Astrocyte (in vitro differentiated cells and primary cell): ENCODE measurements at regions not wholly inside any gene's neighbourhood (a gene's known extent, or its start where the extent isn't known, plus 50 kb on each side); places are given as distances from the start of the nearest gene placed in this dataset.
A peak's percentile ranks its signal among the peaks of the same experiment; 100 is the strongest.

Experiments used
- DNase-seq: peaks from one replicate; pipeline ENCODE4 v3.0.0-alpha.2; 2010; ENCODE audit warnings: low read depth
- FAIRE-seq: peaks from 2 replicates; lab custom pipeline; 2011; peaks lifted over from hg19 to GRCh38; lab: Jason Lieb, UNC
- H2AFZ ChIP-seq: 2 replicates; pipeline ENCODE4 v1.6.0; 2012; ENCODE audit warnings: low read depth, low read length, inconsistent platforms
- H3K27ac ChIP-seq: 2 replicates; pipeline ENCODE4 v1.5.1; 2011; ENCODE audit warnings: low read depth, low read length, inconsistent platforms
- H3K27me3 ChIP-seq: 2 replicates; pipeline ENCODE4 v1.6.0; 2011; ENCODE audit warnings: low read length, inconsistent platforms; ENCODE audit not compliant: insufficient read depth
- H3K36me3 ChIP-seq: 2 replicates; pipeline ENCODE4 v1.5.1; 2011; ENCODE audit warnings: low read length, inconsistent platforms; ENCODE audit not compliant: insufficient read depth
- H3K4me1 ChIP-seq: 2 replicates; pipeline ENCODE4 v1.5.1; 2011; ENCODE audit warnings: low read length, inconsistent platforms; ENCODE audit not compliant: insufficient read depth
- H3K4me2 ChIP-seq: 2 replicates; pipeline ENCODE4 v1.6.0; 2012; ENCODE audit warnings: low read length, inconsistent platforms
- H3K4me3 ChIP-seq: 2 replicates; pipeline ENCODE4 v1.5.1; 2011; ENCODE audit warnings: low read depth, mild to moderate bottlenecking, low read length, inconsistent platforms; ENCODE audit not compliant: insufficient read depth
- H3K79me2 ChIP-seq: 2 replicates; pipeline ENCODE4 v1.6.0; 2012; ENCODE audit warnings: mild to moderate bottlenecking, low read length, inconsistent platforms; ENCODE audit not compliant: insufficient read depth
- H3K9ac ChIP-seq: 2 replicates; pipeline ENCODE4 v1.6.0; 2012; ENCODE audit warnings: mild to moderate bottlenecking, low read length, inconsistent platforms
- H3K9me3 ChIP-seq: 2 replicates; pipeline ENCODE4 v1.5.1; 2012; ENCODE audit warnings: low read depth, mild to moderate bottlenecking, low read length, inconsistent platforms; ENCODE audit not compliant: insufficient read depth
- H4K20me1 ChIP-seq: 2 replicates; pipeline ENCODE4 v1.6.0; 2012; ENCODE audit warnings: low read length, inconsistent platforms; ENCODE audit not compliant: insufficient read depth
- H3K27ac Mint-ChIP-seq: one replicate; pipeline ENCODE4 v1.8.0; 2021; ENCODE audit warnings: mild to moderate bottlenecking, mixed read lengths; ENCODE audit not compliant: unreplicated experiment
- H3K27me3 Mint-ChIP-seq: one replicate; pipeline ENCODE4 v1.8.0; 2021; ENCODE audit warnings: low read depth, mixed read lengths; ENCODE audit not compliant: unreplicated experiment
- H3K36me3 Mint-ChIP-seq: one replicate; pipeline ENCODE4 v1.8.0; 2021; ENCODE audit warnings: low read depth, mixed read lengths; ENCODE audit not compliant: unreplicated experiment
- H3K4me1 Mint-ChIP-seq: one replicate; pipeline ENCODE4 v1.8.0; 2021; ENCODE audit warnings: low read depth, mixed read lengths; ENCODE audit not compliant: unreplicated experiment
- H3K4me3 Mint-ChIP-seq: one replicate; pipeline ENCODE4 v1.8.0; 2021; ENCODE audit warnings: mild to moderate bottlenecking, moderate library complexity, mixed read lengths; ENCODE audit not compliant: unreplicated experiment
- H3K9me3 Mint-ChIP-seq: one replicate; pipeline ENCODE4 v1.8.0; 2021; ENCODE audit warnings: mild to moderate bottlenecking, mixed read lengths; ENCODE audit not compliant: unreplicated experiment
- EZH2 ChIP-seq: IDR thresholded peaks from 2 replicates; pipeline ENCODE4 v1.6.1; 2012; ENCODE audit warnings: mild to moderate bottlenecking, low read length, inconsistent platforms; ENCODE audit not compliant: insufficient read depth
- TF ChIP-seq, protein P1 (sequence below): IDR thresholded peaks from 2 replicates; pipeline ENCODE4 v1.5.1; 2011; ENCODE audit warnings: low read depth, mild to moderate bottlenecking, inconsistent platforms, low read length, moderate library complexity; ENCODE audit not compliant: insufficient read depth

DNA sequence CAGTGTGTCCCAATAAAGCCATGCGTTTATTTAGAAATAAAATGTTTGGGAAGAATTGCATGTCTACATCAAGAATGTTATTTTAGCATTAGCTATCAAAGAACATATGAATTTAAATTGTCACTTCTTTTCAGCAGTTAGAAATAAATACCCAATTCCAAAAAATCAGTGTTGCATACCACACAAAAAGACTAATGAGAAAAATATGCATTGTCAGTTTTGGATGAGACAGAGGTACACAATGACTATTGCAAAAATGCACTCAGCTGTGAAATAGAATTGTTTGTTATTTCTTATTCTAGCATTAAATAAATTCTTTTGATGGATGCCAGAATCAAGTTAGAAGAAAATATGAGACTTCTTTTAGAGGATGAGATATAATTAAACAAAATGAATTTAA lies 833.9 kb downstream of the SLITRK1 start:
- Mint-ChIP-seq H3K27me3 (no peaks in the 10 kb centered on the region), H3K36me3 (no peaks in the 10 kb centered on the region), H3K27ac (no peak overlapping the region), H3K9me3 (no peaks in the 10 kb centered on the region), H3K4me3 (no peak overlapping the region), H3K4me1 (no peaks in the 10 kb centered on the region)
- Histone ChIP-seq H3K36me3 (no peaks in the 10 kb centered on the region), H2AFZ (no peak overlapping the region), H3K27ac (no peak overlapping the region), H3K4me2 (no peak overlapping the region), H3K79me2 (no peaks in the 10 kb centered on the region), H4K20me1 (no peaks in the 10 kb centered on the region), H3K27me3 (no peaks in the 10 kb centered on the region), H3K4me3 (no peak overlapping the region), H3K9me3 (no peaks in the 10 kb centered on the region), H3K4me1 (no peaks in the 10 kb centered on the region), H3K9ac (no peak overlapping the region)
- FAIRE-seq (no peak), DNase-seq (peak; percentile 6)
- no peak for TF ChIP-seq EZH2
- TF ChIP-seq, protein P1, sequence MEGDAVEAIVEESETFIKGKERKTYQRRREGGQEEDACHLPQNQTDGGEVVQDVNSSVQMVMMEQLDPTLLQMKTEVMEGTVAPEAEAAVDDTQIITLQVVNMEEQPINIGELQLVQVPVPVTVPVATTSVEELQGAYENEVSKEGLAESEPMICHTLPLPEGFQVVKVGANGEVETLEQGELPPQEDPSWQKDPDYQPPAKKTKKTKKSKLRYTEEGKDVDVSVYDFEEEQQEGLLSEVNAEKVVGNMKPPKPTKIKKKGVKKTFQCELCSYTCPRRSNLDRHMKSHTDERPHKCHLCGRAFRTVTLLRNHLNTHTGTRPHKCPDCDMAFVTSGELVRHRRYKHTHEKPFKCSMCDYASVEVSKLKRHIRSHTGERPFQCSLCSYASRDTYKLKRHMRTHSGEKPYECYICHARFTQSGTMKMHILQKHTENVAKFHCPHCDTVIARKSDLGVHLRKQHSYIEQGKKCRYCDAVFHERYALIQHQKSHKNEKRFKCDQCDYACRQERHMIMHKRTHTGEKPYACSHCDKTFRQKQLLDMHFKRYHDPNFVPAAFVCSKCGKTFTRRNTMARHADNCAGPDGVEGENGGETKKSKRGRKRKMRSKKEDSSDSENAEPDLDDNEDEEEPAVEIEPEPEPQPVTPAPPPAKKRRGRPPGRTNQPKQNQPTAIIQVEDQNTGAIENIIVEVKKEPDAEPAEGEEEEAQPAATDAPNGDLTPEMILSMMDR: no peak

DNA sequence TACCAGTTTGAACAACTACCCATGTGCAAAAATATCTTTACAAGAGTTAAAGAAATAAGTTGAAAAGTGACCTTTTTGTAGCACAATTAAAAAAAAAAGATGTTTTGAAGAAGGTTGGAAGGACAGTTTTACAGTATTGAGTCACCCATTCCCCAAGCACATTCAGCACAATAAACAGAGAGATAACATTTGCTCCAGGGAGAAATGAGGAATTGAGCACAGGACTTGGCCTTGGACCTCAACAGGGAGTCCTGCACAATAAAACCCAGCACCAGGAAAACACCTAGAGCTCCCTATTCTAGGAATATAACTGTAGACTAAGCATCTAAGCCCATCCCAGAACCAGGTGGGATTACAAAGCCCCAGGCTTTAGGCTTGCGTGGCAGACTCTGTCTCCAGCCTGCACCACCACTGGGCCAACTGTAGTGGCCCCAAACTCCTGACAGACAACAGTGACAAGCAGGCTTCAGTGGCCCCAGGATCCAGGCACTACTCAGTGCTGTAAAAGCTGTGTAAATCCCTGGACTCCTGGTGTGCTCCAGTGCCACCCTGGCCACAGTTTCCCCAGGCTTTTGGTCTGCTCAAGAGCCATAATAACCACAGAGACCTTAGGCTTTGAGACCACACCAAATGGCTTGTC lies 857.2 kb downstream of the SLITRK1 start:
- no peaks in the 10 kb centered on the region for H3K4me1 Mint-ChIP-seq
- no peak for FAIRE-seq
- Histone ChIP-seq H3K79me2 (no peaks in the 10 kb centered on the region), H3K27ac (no peak overlapping the region), H3K9ac (no peak overlapping the region), H3K4me1 (no peaks in the 10 kb centered on the region), H3K36me3 (no peaks in the 10 kb centered on the region), H4K20me1 (no peaks in the 10 kb centered on the region), H3K4me2 (no peak overlapping the region), H3K4me3 (no peak overlapping the region), H3K27me3 (no peaks in the 10 kb centered on the region), H3K9me3 (no peaks in the 10 kb centered on the region), H2AFZ (no peak overlapping the region)
- H3K9me3 Mint-ChIP-seq: no peaks in the 10 kb centered on the region
- H3K27me3 Mint-ChIP-seq: no peaks in the 10 kb centered on the region
- no peak for DNase-seq
- H3K4me3 Mint-ChIP-seq: no peak overlapping the region
- no peak overlapping the region for H3K27ac Mint-ChIP-seq
- TF ChIP-seq EZH2: no peak
- TF ChIP-seq, protein P1: no peak
- H3K36me3 Mint-ChIP-seq: no peaks in the 10 kb centered on the region

DNA sequence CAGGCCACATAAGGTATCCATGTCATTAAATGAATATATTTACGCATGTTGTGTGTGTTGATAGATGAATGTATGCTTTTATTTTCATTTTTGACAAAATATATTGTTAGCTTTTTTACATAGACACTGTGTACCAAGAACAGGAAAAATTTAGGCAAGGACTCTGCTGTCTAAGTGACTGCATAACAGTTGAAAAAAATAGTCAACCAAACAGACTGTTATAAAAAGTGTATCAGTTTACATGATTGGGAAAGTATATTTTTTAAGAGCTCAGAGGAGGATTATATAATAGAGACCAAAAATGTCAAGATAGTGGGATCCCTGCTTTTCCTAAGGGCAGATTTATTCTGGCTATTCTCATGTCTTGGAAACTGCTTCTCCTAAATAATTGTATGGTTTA lies 858.0 kb downstream of the SLITRK1 start:
- no peak overlapping the region for H3K27ac Mint-ChIP-seq
- no peak for TF ChIP-seq EZH2
- TF ChIP-seq, protein P1: no peak
- no peak overlapping the region for H3K4me3 Mint-ChIP-seq
- Histone ChIP-seq H3K27ac (no peak overlapping the region), H3K4me2 (no peak overlapping the region), H3K36me3 (no peaks in the 10 kb centered on the region), H3K4me3 (no peak overlapping the region), H3K79me2 (no peaks in the 10 kb centered on the region), H3K9me3 (no peaks in the 10 kb centered on the region), H3K27me3 (no peaks in the 10 kb centered on the region), H2AFZ (no peak overlapping the region), H4K20me1 (no peaks in the 10 kb centered on the region), H3K9ac (no peak overlapping the region), H3K4me1 (no peaks in the 10 kb centered on the region)
- H3K36me3 Mint-ChIP-seq: no peaks in the 10 kb centered on the region
- H3K9me3 Mint-ChIP-seq: no peaks in the 10 kb centered on the region
- no peaks in the 10 kb centered on the region for H3K27me3 Mint-ChIP-seq
- no peaks in the 10 kb centered on the region for H3K4me1 Mint-ChIP-seq
- no peak for FAIRE-seq
- no peak for DNase-seq
